GM19324 (cell line): ENCODE measurements at regions not wholly inside any gene's neighbourhood (a gene's known extent, or its start where the extent isn't known, plus 50 kb on each side); places are given as distances from the start of the nearest gene placed in this dataset.

Experiments
- ATAC-seq: cut with Tn5 transposase; IDR thresholded peaks from one replicate; pipeline ENCODE4 v1.9.1; 2021; ENCODE audit warnings: mild to moderate bottlenecking, moderate library complexity; ENCODE audit not compliant: unreplicated experiment, low FRiP score

- no peak for ATAC-seq
Measured at GRCh38 chr13:103238441-103238840, 172.2 kb upstream of the SLC10A2 start.

- ATAC-seq, result no peak
Measured at GRCh38 chr13:103236213-103236612, 170.0 kb upstream of the SLC10A2 start.

GRCh38 chr13:103229674-103230073 lies 163.5 kb upstream of the SLC10A2 start:
- no peak for ATAC-seq

- no peak for ATAC-seq
Measured at GRCh38 chr13:103224804-103225203, 158.6 kb upstream of the SLC10A2 start.

- ATAC-seq, result no peak
Measured at GRCh38 chr13:103222683-103223082, 156.5 kb upstream of the SLC10A2 start.

GRCh38 chr13:103218253-103218652 lies 152.0 kb upstream of the SLC10A2 start:
- ATAC-seq, result no peak

- ATAC-seq, result no peak
Measured at GRCh38 chr13:103213152-103213551, 146.9 kb upstream of the SLC10A2 start.

- no peak for ATAC-seq
Measured at GRCh38 chr13:103210348-103210747, 144.1 kb upstream of the SLC10A2 start.

GRCh38 chr13:103203735-103204330 lies 137.6 kb upstream of the SLC10A2 start:
- no peak for ATAC-seq

GRCh38 chr13:103200118-103200885 lies 134.1 kb upstream of the SLC10A2 start:
- no peak for ATAC-seq

- ATAC-seq, result no peak
Measured at GRCh38 chr13:103199380-103200088, 133.3 kb upstream of the SLC10A2 start.

- ATAC-seq, result no peak
Measured at GRCh38 chr13:103196356-103196755, 130.1 kb upstream of the SLC10A2 start.

GRCh38 chr13:103195762-103196161 lies 129.5 kb upstream of the SLC10A2 start:
- no peak for ATAC-seq

GRCh38 chr13:103194871-103195270 lies 128.7 kb upstream of the SLC10A2 start:
- ATAC-seq, result no peak

GRCh38 chr13:103192511-103193135 lies 126.4 kb upstream of the SLC10A2 start:
- ATAC-seq, result no peak

GRCh38 chr13:103190841-103191240 lies 124.6 kb upstream of the SLC10A2 start:
- no peak for ATAC-seq

GRCh38 chr13:103188713-103189326 lies 122.6 kb upstream of the SLC10A2 start:
- ATAC-seq, result no peak

GRCh38 chr13:103187721-103188156 lies 121.5 kb upstream of the SLC10A2 start:
- no peak for ATAC-seq

- ATAC-seq, result no peak
Measured at GRCh38 chr13:103184413-103184812, 118.2 kb upstream of the SLC10A2 start.
